OCI-LY3 (cell line): ENCODE measurements at regions not wholly inside any gene's neighbourhood (a gene's known extent, or its start where the extent isn't known, plus 50 kb on each side); places are given as distances from the start of the nearest gene placed in this dataset.

Experiments
- H2AFZ ChIP-seq: fragments of 200-600, 300-600 bp; shearing (Covaris generic); 2 replicates; pipeline ENCODE4 v1.6.0; 2014; ENCODE audit warnings: antibody characterized with exemption, low read depth, low read length
- H3K27ac ChIP-seq: fragments of 200-600, 300-600 bp; sonication (generic); 2 replicates; pipeline ENCODE4 v1.5.1; 2014; ENCODE audit warnings: mild to moderate bottlenecking, low read length, moderate library complexity, mixed read lengths
- H3K27me3 ChIP-seq: fragments of 200-600, 300-600 bp; sonication (generic); 2 replicates; pipeline ENCODE4 v1.6.1; 2014; ENCODE audit warnings: low read depth, low read length, mixed read lengths
- H3K36me3 ChIP-seq: fragments of 200-600, 300-600 bp; sonication (generic); replicated peaks from 2 replicates; pipeline ENCODE3; 2014; ENCODE audit warnings: low read depth, low read length, mixed read lengths
- H3K4me1 ChIP-seq: fragments of 300-600, 200-600 bp; sonication (generic); 2 replicates; pipeline ENCODE4 v1.6.1; 2014; ENCODE audit warnings: low read length, mixed read lengths
- H3K4me2 ChIP-seq: fragments of 200-600, 300-600 bp; sonication (generic); 2 replicates; pipeline ENCODE4 v1.6.1; 2014; ENCODE audit warnings: low read length, mixed read lengths
- H3K4me3 ChIP-seq: fragments of 300-600, 200-600 bp; sonication (generic); 2 replicates; pipeline ENCODE4 v1.5.1; 2014; ENCODE audit warnings: antibody characterized with exemption, mild to moderate bottlenecking, low read length, moderate library complexity
- H3K79me2 ChIP-seq: fragments of 300-600, 200-600 bp; shearing (Covaris generic); 2 replicates; pipeline ENCODE4 v1.6.1; 2014; ENCODE audit warnings: mild to moderate bottlenecking, low read length, mixed read lengths
- H3K9ac ChIP-seq: fragments of 300-600, 200-600 bp; shearing (Covaris generic); 2 replicates; pipeline ENCODE4 v1.6.0; 2014; ENCODE audit warnings: mild to moderate bottlenecking, low read length, moderate library complexity
- H3K9me3 ChIP-seq: fragments of 200-600, 300-600 bp; shearing (Covaris generic); 2 replicates; pipeline ENCODE4 v1.6.1; 2014; ENCODE audit warnings: low read length, mixed read lengths; ENCODE audit not compliant: insufficient read depth
- H4K20me1 ChIP-seq: fragments of 200-600, 300-600 bp; sonication (generic); 2 replicates; pipeline ENCODE4 v1.6.1; 2016; ENCODE audit warnings: low read length, mixed read lengths; ENCODE audit not compliant: insufficient read depth
- CTCF ChIP-seq: fragments of 200-600, 300-600 bp; sonication (generic); IDR thresholded peaks from 2 replicates; pipeline ENCODE4 v1.5.1; 2014; ENCODE audit warnings: antibody characterized with exemption, low read length, low read depth
- EZH2phosphoT487 ChIP-seq: fragments of 200-600 bp; shearing (Covaris generic); IDR thresholded peaks from 2 replicates; pipeline ENCODE4 v1.6.1; 2018; ENCODE audit warnings: antibody characterized with exemption, mixed run types, low read depth

- Histone ChIP-seq H4K20me1 (no peaks in the 10 kb centered on the region), H3K79me2 (no peaks in the 10 kb centered on the region), H3K27me3 (no peaks in the 10 kb centered on the region), H3K4me2 (no peak overlapping the region), H2AFZ (no peak overlapping the region), H3K36me3 (no peaks in the 10 kb centered on the region), H3K27ac (no peak overlapping the region), H3K4me3 (no peak overlapping the region), H3K4me1 (no peaks in the 10 kb centered on the region), H3K9ac (no peak overlapping the region), H3K9me3 (no peaks in the 10 kb centered on the region)
- TF ChIP-seq CTCF: no peak
- no peak for TF ChIP-seq EZH2phosphoT487
Observed at GRCh38 chr14:42138406-42138805, 531.7 kb downstream of the LRFN5 start.

DNA sequence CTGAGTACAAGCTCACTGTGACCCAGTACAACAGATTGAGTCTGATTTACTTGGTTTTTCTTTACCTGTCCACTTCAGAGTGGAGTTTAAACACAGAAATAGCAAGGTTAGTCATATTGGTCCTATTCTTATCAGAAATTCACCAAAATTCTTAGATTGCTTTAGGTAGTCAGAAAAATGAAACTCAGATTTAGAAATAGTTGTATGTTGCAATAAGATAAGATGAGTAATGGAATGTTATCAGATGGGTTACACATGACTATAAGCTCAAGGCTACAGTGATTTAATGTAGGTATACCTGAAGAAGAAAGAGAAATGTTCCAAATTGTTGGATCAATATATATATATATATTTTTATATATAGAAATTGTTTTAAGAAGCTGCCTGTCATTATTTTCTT is 524.1 kb downstream of the LRFN5 start:
- Histone ChIP-seq H3K36me3 (no peaks in the 10 kb centered on the region), H3K4me2 (no peak overlapping the region), H3K4me1 (no peaks in the 10 kb centered on the region), H3K79me2 (no peaks in the 10 kb centered on the region), H3K4me3 (no peak overlapping the region), H3K27me3 (no peaks in the 10 kb centered on the region), H2AFZ (no peak overlapping the region), H4K20me1 (no peaks in the 10 kb centered on the region), H3K27ac (no peak overlapping the region), H3K9me3 (no peaks in the 10 kb centered on the region), H3K9ac (no peak overlapping the region)
- TF ChIP-seq EZH2phosphoT487 (no peak), CTCF (no peak)

- Histone ChIP-seq H3K4me1 (no peaks in the 10 kb centered on the region), H2AFZ (no peak overlapping the region)
Observed at GRCh38 chr14:42123526-42123925, 516.9 kb downstream of the LRFN5 start.

GRCh38 chr14:42113358-42114069 is 506.8 kb downstream of the LRFN5 start:
- peaks cover 2% of the 10 kb centered on the region for H3K36me3 ChIP-seq
- H3K4me3 ChIP-seq: no peak overlapping the region
- H3K4me1 ChIP-seq: peaks cover 5% of the 10 kb centered on the region
- H3K27ac ChIP-seq: no peak overlapping the region
- H3K4me2 ChIP-seq: no peak overlapping the region
- H3K79me2 ChIP-seq: no peaks in the 10 kb centered on the region
- H3K27me3 ChIP-seq: no peaks in the 10 kb centered on the region
- H3K9ac ChIP-seq: no peak overlapping the region
- no peaks in the 10 kb centered on the region for H3K9me3 ChIP-seq
- no peak for TF ChIP-seq EZH2phosphoT487
- no peak for TF ChIP-seq CTCF
- no peak overlapping the region for H2AFZ ChIP-seq
- no peaks in the 10 kb centered on the region for H4K20me1 ChIP-seq

More at GRCh38 chr14:42123526-42123925, 516.9 kb downstream of the LRFN5 start:
- no peaks in the 10 kb centered on the region for H3K36me3 ChIP-seq
- no peaks in the 10 kb centered on the region for H3K79me2 ChIP-seq
- H3K4me2 ChIP-seq: no peak overlapping the region
- no peak overlapping the region for H3K9ac ChIP-seq
- H3K27me3 ChIP-seq: no peaks in the 10 kb centered on the region
- no peak for TF ChIP-seq EZH2phosphoT487
- no peak for TF ChIP-seq CTCF
- H3K9me3 ChIP-seq: no peaks in the 10 kb centered on the region
- H4K20me1 ChIP-seq: no peaks in the 10 kb centered on the region
- no peak overlapping the region for H3K4me3 ChIP-seq
- no peak overlapping the region for H3K27ac ChIP-seq
